ENCODE measurements at regions not wholly inside any gene's neighbourhood (a gene's known extent, or its start where the extent isn't known, plus 50 kb on each side); places are given as distances from the start of the nearest gene placed in this dataset.

- no peak for TF ChIP-seq CTCF (IDR thresholded peaks at IDR 0.05; ENCODE audit: poor library complexity)
- TF ChIP-seq EZH2 (IDR thresholded peaks at IDR 0.05; ENCODE audit: borderline replicate concordance): no peak
- TF ChIP-seq EZH2phosphoT487 (IDR thresholded peaks at IDR 0.05; ENCODE audit: low read depth, severe bottlenecking, unreplicated experiment): no peak
Observed at GRCh38 chr13:78045916-78046315, 127.3 kb upstream of the EDNRB start.

Measured in hepatocyte (in vitro differentiated cells).